Stomach (tissue), 8 donors: ENCODE measurements at regions not wholly inside any gene's neighbourhood (a gene's known extent, or its start where the extent isn't known, plus 50 kb on each side); places are given as distances from the start of the nearest gene placed in this dataset.

ENCODE experiments used
- DNase-seq, 2 donors: peaks; one replicate each; pipeline versions ENCODE4 v3.0.0 to v3.0.0-alpha.2; 2013 to 2019
- H3K27ac ChIP-seq, 5 donors: fragments of 200-600 bp in 4 of 5; sonication (generic) in 4 of 5; one replicate each; pipeline ENCODE4 v1.5.1; 2013 to 2019; ENCODE audit warnings: mild to moderate bottlenecking in 1 of 5, moderate library complexity in 1 of 5
- H3K27me3 ChIP-seq, 3 donors: fragments of 200-600 bp; sonication (generic); one replicate each; pipeline ENCODE4 v1.5.1; 2017 to 2019; ENCODE audit warnings: mixed run types in 1 of 3
- H3K36me3 ChIP-seq, 4 donors: fragments of 200-600 bp; sonication (generic); 1 replicate in 3 of 4; 2 replicates in 1 of 4; pipeline ENCODE4 v1.5.1; 2016 to 2019
- H3K4me1 ChIP-seq, 4 donors: fragments of 200-600 bp; sonication (generic); one replicate each; pipeline ENCODE4 v1.5.1; 2016 to 2019
- H3K4me3 ChIP-seq, 4 donors: fragments of 200-600 bp; sonication (generic) in 3 of 4; one replicate each; pipeline ENCODE4 v1.5.1; 2016 to 2019; ENCODE audit warnings: mild to moderate bottlenecking in 1 of 4
- H3K9me3 ChIP-seq, 4 donors: fragments of 200-600 bp; sonication (generic); one replicate each; pipeline ENCODE4 v1.5.1; 2016 to 2019
- EP300 ChIP-seq: sonication (generic); formaldehyde crosslinking; IDR thresholded peaks from one replicate; pipeline ENCODE4 v1.6.1; 2017; ENCODE audit warnings: antibody characterized with exemption
- POLR2A ChIP-seq, 4 donors: fragments of 450-650 bp; IDR thresholded peaks; one replicate each; pipeline ENCODE4 v1.6.1; 2016; ENCODE audit warnings: antibody characterized with exemption in 4 of 4, control low read depth in 2 of 4, mild to moderate bottlenecking in 1 of 4, moderate library complexity in 1 of 4
- POLR2AphosphoS5 ChIP-seq, 3 donors: sonication (generic); formaldehyde crosslinking; IDR thresholded peaks; one replicate each; pipeline ENCODE4 v1.6.1; 2016; ENCODE audit warnings: antibody characterized with exemption in 3 of 3
- WGBS, 5 donors: extraction: QIAGEN DNeasy Blood & Tissue Kit in 3 of 5; methylation state at CpG; one replicate each; pipeline versions ENCODE4 v1.1.5 to v1.1.7; 2013 to 2018; 5-methylcytosine and 5-hydroxymethylcytosine counted together
- intact Hi-C: fragments of 100-400 bp; cut with DNase I; formaldehyde crosslinking; loops from one replicate; pipeline ENCODE4 v1.15.1; 2023; ENCODE audit warnings: low total_unique reads
- TF ChIP-seq, protein P1 (sequence below), 7 experiments: fragments of 450-650 bp in 4 of 7; fragments of 200-600 bp in 3 of 7; sonication (generic) in 3 of 7; IDR thresholded peaks; one replicate each; pipeline ENCODE4 v1.5.1; 2016 to 2019; ENCODE audit warnings: antibody characterized with exemption in 7 of 7, control low read depth in 2 of 7, mild to moderate bottlenecking in 1 of 7
- donor health status: healthy with polysubstance abuse.
- donor health status: Bipolar disorder and iron deficiency.
- donor health status: healthy.

DNA sequence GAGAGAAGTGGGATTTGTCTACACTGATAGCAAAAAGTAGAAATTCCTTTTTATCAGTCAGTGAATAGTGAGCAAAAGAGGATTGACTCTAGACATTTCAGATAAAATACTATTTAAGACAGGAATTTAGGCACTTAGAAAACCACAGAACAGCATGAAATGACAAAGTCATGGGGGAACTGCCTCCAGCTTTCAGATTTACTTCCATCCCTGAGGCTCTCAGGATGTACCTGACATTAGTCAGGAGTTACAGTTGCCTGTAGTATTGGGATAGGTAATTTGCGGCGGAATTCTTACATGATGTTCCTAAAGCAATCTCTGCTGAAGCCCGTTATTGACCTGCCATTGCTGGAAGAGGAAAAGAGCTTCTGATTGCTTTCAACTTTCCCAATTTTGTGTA lies 337.1 kb upstream of the MAP2 start:
- TF ChIP-seq, protein P1, sequence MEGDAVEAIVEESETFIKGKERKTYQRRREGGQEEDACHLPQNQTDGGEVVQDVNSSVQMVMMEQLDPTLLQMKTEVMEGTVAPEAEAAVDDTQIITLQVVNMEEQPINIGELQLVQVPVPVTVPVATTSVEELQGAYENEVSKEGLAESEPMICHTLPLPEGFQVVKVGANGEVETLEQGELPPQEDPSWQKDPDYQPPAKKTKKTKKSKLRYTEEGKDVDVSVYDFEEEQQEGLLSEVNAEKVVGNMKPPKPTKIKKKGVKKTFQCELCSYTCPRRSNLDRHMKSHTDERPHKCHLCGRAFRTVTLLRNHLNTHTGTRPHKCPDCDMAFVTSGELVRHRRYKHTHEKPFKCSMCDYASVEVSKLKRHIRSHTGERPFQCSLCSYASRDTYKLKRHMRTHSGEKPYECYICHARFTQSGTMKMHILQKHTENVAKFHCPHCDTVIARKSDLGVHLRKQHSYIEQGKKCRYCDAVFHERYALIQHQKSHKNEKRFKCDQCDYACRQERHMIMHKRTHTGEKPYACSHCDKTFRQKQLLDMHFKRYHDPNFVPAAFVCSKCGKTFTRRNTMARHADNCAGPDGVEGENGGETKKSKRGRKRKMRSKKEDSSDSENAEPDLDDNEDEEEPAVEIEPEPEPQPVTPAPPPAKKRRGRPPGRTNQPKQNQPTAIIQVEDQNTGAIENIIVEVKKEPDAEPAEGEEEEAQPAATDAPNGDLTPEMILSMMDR (IDR thresholded peaks at IDR 0.05): no peak
- TF ChIP-seq POLR2AphosphoS5 (IDR thresholded peaks at IDR 0.05) (no peak), EP300 (no peak), POLR2A (IDR thresholded peaks at IDR 0.05) (no peak)
- Histone ChIP-seq H3K9me3 (no peaks in the 10 kb centered on the region), H3K4me1 (no peaks in the 10 kb centered on the region), H3K4me3 (no peak overlapping the region), H3K27ac (no peak overlapping the region), H3K36me3 (no peaks in the 10 kb centered on the region), H3K27me3 (no peaks in the 10 kb centered on the region)
- 79 to 91% (median 88%) methylated on average over 3 of the region's 3 CpGs for WGBS, 5 donors
- DNase-seq: no peak
- intact Hi-C loops: no loop called here

DNA sequence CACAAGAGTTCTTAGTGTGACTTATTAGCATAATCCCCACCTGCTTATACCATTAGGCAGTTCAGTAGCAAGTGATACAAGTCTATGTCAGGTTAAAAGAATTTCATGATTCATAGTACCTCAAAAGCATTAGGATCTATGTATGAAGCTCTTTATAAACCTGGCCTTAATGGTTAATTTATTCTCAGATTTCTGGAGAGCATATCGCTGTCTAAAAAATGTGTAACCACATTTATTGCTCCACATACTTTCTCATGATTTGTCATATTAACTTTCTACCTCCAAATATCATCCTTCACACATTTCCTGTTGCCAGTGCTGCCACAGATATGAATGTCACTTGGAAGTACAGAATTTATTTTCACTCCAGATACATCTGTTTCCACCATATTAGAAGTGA lies 332.8 kb upstream of the MAP2 start:
- Histone ChIP-seq H3K27ac (no peak overlapping the region), H3K4me3 (no peak overlapping the region), H3K4me1 (no peaks in the 10 kb centered on the region), H3K36me3 (no peaks in the 10 kb centered on the region), H3K27me3 (no peaks in the 10 kb centered on the region), H3K9me3 (no peaks in the 10 kb centered on the region)
- DNase-seq: no peak
- TF ChIP-seq EP300 (no peak), POLR2A (IDR thresholded peaks at IDR 0.05) (no peak), POLR2AphosphoS5 (IDR thresholded peaks at IDR 0.05) (no peak)
- TF ChIP-seq, protein P1 (IDR thresholded peaks at IDR 0.05): no peak
- intact Hi-C loops: no loop called here
- WGBS, 5 donors: 61 to 89% (median 68%) methylated on average over 1 of the region's 1 CpG

DNA sequence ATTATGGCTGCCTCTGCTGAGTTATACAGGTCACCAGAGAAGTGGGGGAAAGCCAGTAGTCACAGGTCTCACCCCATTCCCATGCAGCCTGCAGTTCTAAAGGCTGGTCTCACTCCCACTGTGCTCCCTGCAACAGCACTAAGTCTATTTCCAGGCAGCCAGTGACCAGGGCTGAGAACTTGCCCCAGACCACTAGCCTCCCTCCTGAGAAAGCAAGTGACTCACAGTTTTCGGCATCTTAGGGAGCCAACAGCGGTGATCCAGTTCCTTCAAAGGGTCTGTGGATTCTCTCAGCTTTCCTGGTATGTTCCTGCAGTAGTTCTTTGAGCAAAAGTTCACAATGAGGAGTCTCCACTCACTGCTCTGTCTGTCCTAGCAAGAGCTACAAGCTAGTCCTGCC lies 329.6 kb upstream of the MAP2 start:
- Histone ChIP-seq H3K36me3 (no peaks in the 10 kb centered on the region), H3K27ac (no peak overlapping the region), H3K4me1 (no peaks in the 10 kb centered on the region), H3K4me3 (no peak overlapping the region), H3K9me3 (peaks cover 0 to 11% (median 4%) of the 10 kb centered on the region in 4 donors), H3K27me3 (no peaks in the 10 kb centered on the region)
- intact Hi-C loops: no loop called here
- no peak for DNase-seq
- no peak for TF ChIP-seq EP300
- TF ChIP-seq, protein P1 (IDR thresholded peaks at IDR 0.05): no peak
- TF ChIP-seq POLR2A (IDR thresholded peaks at IDR 0.05): no peak
- no peak for TF ChIP-seq POLR2AphosphoS5 (IDR thresholded peaks at IDR 0.05)
- 74 to 91% (median 89%) methylated on average over 2 of the region's 2 CpGs for WGBS, 5 donors

DNA sequence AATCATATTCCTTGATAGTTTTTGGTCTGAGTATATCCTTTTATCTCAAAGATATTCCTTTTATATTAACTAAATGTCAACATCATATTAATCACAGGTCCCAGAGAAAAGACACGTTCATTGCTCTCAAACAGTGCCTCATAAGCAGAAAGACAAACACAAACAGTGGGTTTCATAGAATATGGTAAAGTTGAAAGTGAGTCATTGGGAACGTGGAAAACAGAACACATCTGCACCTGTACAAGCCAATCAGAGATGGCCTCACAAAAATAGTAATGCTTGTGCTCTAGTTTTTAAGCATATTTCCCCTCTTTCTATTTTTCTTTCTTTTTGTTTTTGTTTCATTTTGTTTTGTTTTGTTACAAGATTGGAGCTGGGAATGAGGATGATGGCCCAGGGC lies 328.4 kb upstream of the MAP2 start:
- H3K9me3 ChIP-seq: peaks cover 0 to 11% (median 4%) of the 10 kb centered on the region in 4 donors
- H3K36me3 ChIP-seq: no peaks in the 10 kb centered on the region
- 25 to 47% (median 36%) methylated on average over 2 of the region's 2 CpGs for WGBS, 5 donors
- H3K4me3 ChIP-seq: no peak overlapping the region
- no peak overlapping the region for H3K27ac ChIP-seq
- intact Hi-C loops: no loop called here
- DNase-seq: no peak
- no peaks in the 10 kb centered on the region for H3K27me3 ChIP-seq
- no peak for TF ChIP-seq POLR2A (IDR thresholded peaks at IDR 0.05)
- TF ChIP-seq, protein P1 (IDR thresholded peaks at IDR 0.05): no peak
- no peak for TF ChIP-seq POLR2AphosphoS5 (IDR thresholded peaks at IDR 0.05)
- no peak for TF ChIP-seq EP300
- H3K4me1 ChIP-seq: no peaks in the 10 kb centered on the region
